ENCODE measurements at regions not wholly inside any gene's neighbourhood (a gene's known extent, or its start where the extent isn't known, plus 50 kb on each side); places are given as distances from the start of the nearest gene placed in this dataset.

GRCh38 chr14:106094654-106095189 lies 568.3 kb downstream of the TMEM121 start:
- CTCF ChIA-PET, result no interaction called here
- no CpG with 5 or more reads among the region's 11 CpGs for WGBS (ENCODE audit: missing lambda C conversion rate)
- Histone ChIP-seq H3K4me1 (no peaks in the 10 kb centered on the region), H3K4me2 (no peak overlapping the region), H3K4me3 (no peak overlapping the region), H3K9me3 (no peaks in the 10 kb centered on the region), H3K27ac (no peak overlapping the region)
- POLR2A ChIA-PET, result no interaction called here
- no peak for TF ChIP-seq MYC (IDR thresholded peaks at IDR 0.05; ENCODE audit: borderline replicate concordance, low read length)
- TF ChIP-seq HES2 (IDR thresholded peaks at IDR 0.05), result no peak
- no peak for TF ChIP-seq SREBF2 (IDR thresholded peaks at IDR 0.05)
- TF ChIP-seq EHMT2 (IDR thresholded peaks at IDR 0.05; ENCODE audit: low read depth), result no peak
- no peak for TF ChIP-seq HMGXB4 (CRISPR knock-in tag; IDR thresholded peaks at IDR 0.05; ENCODE audit: borderline replicate concordance)
- TF ChIP-seq HEYL (CRISPR knock-in tag; IDR thresholded peaks at IDR 0.05), result no peak
- TF ChIP-seq CBX8 (IDR thresholded peaks at IDR 0.05), result no peak
- TF ChIP-seq ATOH8 (CRISPR knock-in tag; IDR thresholded peaks at IDR 0.05; ENCODE audit: low read depth), result no peak
- no peak for TF ChIP-seq HOXA7 (CRISPR knock-in tag; IDR thresholded peaks at IDR 0.05)
- no peak for TF ChIP-seq SMC3 (IDR thresholded peaks at IDR 0.05)
- no peak for TF ChIP-seq CBX2 (IDR thresholded peaks at IDR 0.05; ENCODE audit: borderline replicate concordance, low read depth)
- no peak for TF ChIP-seq HDAC2 (IDR thresholded peaks at IDR 0.05)
- no peak for TF ChIP-seq FOSL2 (IDR thresholded peaks at IDR 0.05)
- TF ChIP-seq FOSL2 (CRISPR knock-in tag; IDR thresholded peaks at IDR 0.05), result no peak
- TF ChIP-seq RAD21 (conservative IDR thresholded peaks at IDR 0.05 in 1 of 2, IDR thresholded peaks at IDR 0.05 in 1 of 2), result no peak
- peak in 1 of 2 experiments; percentile 48 for DNase-seq (ENCODE audit: low read depth in 1 of 2, low spot score in 1 of 2)
- ATAC-seq, result no peak; a peak in 1 of 6 replicates
- FAIRE-seq, result no peak

- ATAC-seq, result no peak
- ChIA-PET CTCF (no interaction called here), POLR2A (no interaction called here)
- FAIRE-seq, result no peak
- Histone ChIP-seq H3K4me1 (no peaks in the 10 kb centered on the region), H3K4me2 (no peak overlapping the region), H3K27ac (no peak overlapping the region), H3K9me3 (no peaks in the 10 kb centered on the region), H3K4me3 (no peak overlapping the region)
- TF ChIP-seq TFCP2L1 (CRISPR knock-in tag; IDR thresholded peaks at IDR 0.05), result no peak
- WGBS (ENCODE audit: missing lambda C conversion rate), result no CpG with 5 or more reads among the region's 7 CpGs
- no peak for DNase-seq (ENCODE audit: low read depth in 1 of 2, low spot score in 1 of 2)
Measured at GRCh38 chr14:106107703-106108102, 581.3 kb downstream of the TMEM121 start.

GRCh38 chr14:106109337-106109736 lies 583.0 kb downstream of the TMEM121 start:
- FAIRE-seq (no peak), ATAC-seq (no peak), DNase-seq (ENCODE audit: low read depth in 1 of 2, low spot score in 1 of 2) (no peak)
- Histone ChIP-seq H3K4me3 (no peak overlapping the region), H3K4me2 (no peak overlapping the region), H3K4me1 (no peaks in the 10 kb centered on the region), H3K27ac (no peak overlapping the region), H3K9me3 (no peaks in the 10 kb centered on the region)
- TF ChIP-seq HOXB5 (CRISPR knock-in tag; IDR thresholded peaks at IDR 0.05), result no peak
- TF ChIP-seq CHD2 (IDR thresholded peaks at IDR 0.05; ENCODE audit: low read length, partially characterized antibody), result no peak
- no peak for TF ChIP-seq HEYL (CRISPR knock-in tag; IDR thresholded peaks at IDR 0.05)
- TF ChIP-seq EHMT2 (IDR thresholded peaks at IDR 0.05; ENCODE audit: low read depth), result no peak
- TF ChIP-seq GATA3 (IDR thresholded peaks at IDR 0.05; ENCODE audit: borderline replicate concordance), result no peak
- no peak for TF ChIP-seq HES2 (IDR thresholded peaks at IDR 0.05)
- no peak for TF ChIP-seq PBX3 (IDR thresholded peaks at IDR 0.05)
- TF ChIP-seq RNF2 (IDR thresholded peaks at IDR 0.05; ENCODE audit: borderline replicate concordance, low read depth), result no peak
- no peak for TF ChIP-seq E2F6 (IDR thresholded peaks at IDR 0.05; ENCODE audit: borderline replicate concordance, low read depth)
- TF ChIP-seq EHF (CRISPR knock-in tag; IDR thresholded peaks at IDR 0.05), result no peak
- TF ChIP-seq RAD21 (conservative IDR thresholded peaks at IDR 0.05 in 1 of 2, IDR thresholded peaks at IDR 0.05 in 1 of 2), result no peak
- ChIA-PET POLR2A (no interaction called here), CTCF (no interaction called here)
- no CpG with 5 or more reads among the region's 1 CpG for WGBS (ENCODE audit: missing lambda C conversion rate)
